Renal cortical epithelial cell (primary cell): ENCODE measurements at regions not wholly inside any gene's neighbourhood (a gene's known extent, or its start where the extent isn't known, plus 50 kb on each side); places are given as distances from the start of the nearest gene placed in this dataset.

Source experiments
- DNase-seq: peaks from one replicate; pipeline ENCODE4 v3.0.0-alpha.2; 2011; ENCODE audit warnings: low read depth

GRCh38 chr2:111219285-111219684 lies 98.6 kb downstream of the BCL2L11 start:
- no peak for DNase-seq

- DNase-seq = no peak
Measured at GRCh38 chr2:111219734-111220505, 99.2 kb downstream of the BCL2L11 start.

- DNase-seq = no peak
Measured at GRCh38 chr2:111220962-111221361, 100.2 kb downstream of the BCL2L11 start.

- peak; percentile 9 for DNase-seq
Measured at GRCh38 chr2:111221701-111222100, 101.0 kb downstream of the BCL2L11 start.

GRCh38 chr2:111222204-111222866 lies 101.6 kb downstream of the BCL2L11 start:
- DNase-seq = no peak

- peak; percentile 53 for DNase-seq
Measured at GRCh38 chr2:111225856-111226255, 105.1 kb downstream of the BCL2L11 start.

GRCh38 chr2:111226876-111227700 lies 106.4 kb downstream of the BCL2L11 start:
- peak; percentile 11 for DNase-seq

GRCh38 chr2:111227716-111228141 lies 107.0 kb downstream of the BCL2L11 start:
- DNase-seq = peak; percentile 86

GRCh38 chr2:111231532-111232252 lies 111.0 kb downstream of the BCL2L11 start:
- DNase-seq = no peak

GRCh38 chr2:111235192-111236015 lies 114.7 kb downstream of the BCL2L11 start:
- DNase-seq = no peak

GRCh38 chr2:111236025-111236424 lies 115.3 kb downstream of the BCL2L11 start:
- DNase-seq = no peak

GRCh38 chr2:111238296-111238695 lies 117.6 kb downstream of the BCL2L11 start:
- no peak for DNase-seq

GRCh38 chr2:111239107-111239506 lies 118.4 kb downstream of the BCL2L11 start:
- DNase-seq = no peak

GRCh38 chr2:111239581-111240249 lies 119.0 kb downstream of the BCL2L11 start:
- DNase-seq = no peak

- DNase-seq = no peak
Measured at GRCh38 chr2:111243295-111243694, 122.6 kb downstream of the BCL2L11 start.

GRCh38 chr2:111244864-111245263 lies 124.2 kb downstream of the BCL2L11 start:
- no peak for DNase-seq

GRCh38 chr2:111246620-111247061 lies 125.9 kb downstream of the BCL2L11 start:
- no peak for DNase-seq

- no peak for DNase-seq
Measured at GRCh38 chr2:111247491-111247890, 126.8 kb downstream of the BCL2L11 start.

- DNase-seq = no peak
Measured at GRCh38 chr2:111249806-111250205, 129.1 kb downstream of the BCL2L11 start.

- DNase-seq = no peak
Measured at GRCh38 chr2:111250448-111251030, 129.8 kb downstream of the BCL2L11 start.
